Subcutaneous abdominal adipose tissue (tissue), 5 donors: ENCODE measurements at regions not wholly inside any gene's neighbourhood (a gene's known extent, or its start where the extent isn't known, plus 50 kb on each side); places are given as distances from the start of the nearest gene placed in this dataset.
"Not testable (repeated sequence)": the region's sequence is repeated elsewhere in the genome, so short reads cannot be mapped to it uniquely, and the experiment has no call there.

ENCODE experiments used
- H3K27ac ChIP-seq: one replicate; pipeline ENCODE4 v1.7.0; 2013; ENCODE audit warnings: low read depth, mild to moderate bottlenecking, inconsistent platforms, low read length, moderate library complexity
- H3K27me3 ChIP-seq, 5 donors: one replicate each; pipeline ENCODE4 v1.7.0; 2013; ENCODE audit warnings: low read length in 5 of 5, inconsistent platforms in 1 of 5; ENCODE audit not compliant: control insufficient read depth in 5 of 5, insufficient read depth in 4 of 5
- H3K36me3 ChIP-seq, 5 donors: one replicate each; pipeline ENCODE4 v1.7.0; 2013; ENCODE audit warnings: low read length in 5 of 5; ENCODE audit not compliant: control insufficient read depth in 5 of 5, insufficient read depth in 5 of 5
- H3K4me1 ChIP-seq, 5 donors: one replicate each; pipeline ENCODE4 v1.7.0; 2013; ENCODE audit warnings: low read length in 5 of 5, mild to moderate bottlenecking in 3 of 5, moderate library complexity in 1 of 5; ENCODE audit not compliant: control insufficient read depth in 5 of 5, insufficient read depth in 5 of 5
- H3K4me3 ChIP-seq, 5 donors: one replicate each; pipeline ENCODE4 v1.7.0; 2013; ENCODE audit warnings: low read length in 5 of 5, low read depth in 1 of 5
- H3K9ac ChIP-seq, 5 donors: one replicate each; pipeline ENCODE4 v1.7.0; 2013; ENCODE audit warnings: low read length in 5 of 5, mild to moderate bottlenecking in 4 of 5, moderate library complexity in 3 of 5
- H3K9me3 ChIP-seq, 5 donors: one replicate each; pipeline ENCODE4 v1.7.0; 2013; ENCODE audit warnings: low read length in 5 of 5; ENCODE audit not compliant: control insufficient read depth in 5 of 5
- donor health status: healthy.
- donor health status: healthy.
- donor health status: healthy.
- donor health status: healthy.
- donor health status: healthy.

DNA sequence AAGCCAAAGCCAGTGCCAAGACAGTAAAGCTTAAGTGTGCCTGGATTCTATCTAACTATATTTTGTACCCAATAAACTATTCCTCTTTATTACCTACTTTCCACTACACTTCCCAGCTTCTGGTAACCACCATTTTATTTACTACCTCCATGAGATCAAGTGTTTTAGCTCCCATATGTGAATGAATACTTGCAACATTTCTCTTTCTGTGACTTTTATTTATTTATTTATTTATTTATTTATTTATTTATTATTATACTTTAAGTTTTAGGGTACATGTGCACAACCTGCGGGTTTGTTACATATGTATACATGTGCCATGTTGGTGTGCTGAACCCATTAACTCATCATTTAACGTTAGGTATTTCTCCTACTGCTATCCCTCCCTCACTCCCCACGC lies 582.1 kb downstream of the AMY1C start:
- no peak overlapping the region for H3K9ac ChIP-seq
- H3K27me3 ChIP-seq: no peaks in the 10 kb centered on the region
- H3K27ac ChIP-seq: no peak overlapping the region
- H3K4me3 ChIP-seq: no peak overlapping the region
- no peaks in the 10 kb centered on the region for H3K9me3 ChIP-seq
- H3K36me3 ChIP-seq: no peaks in the 10 kb centered on the region
- H3K4me1 ChIP-seq: no peaks in the 10 kb centered on the region

DNA sequence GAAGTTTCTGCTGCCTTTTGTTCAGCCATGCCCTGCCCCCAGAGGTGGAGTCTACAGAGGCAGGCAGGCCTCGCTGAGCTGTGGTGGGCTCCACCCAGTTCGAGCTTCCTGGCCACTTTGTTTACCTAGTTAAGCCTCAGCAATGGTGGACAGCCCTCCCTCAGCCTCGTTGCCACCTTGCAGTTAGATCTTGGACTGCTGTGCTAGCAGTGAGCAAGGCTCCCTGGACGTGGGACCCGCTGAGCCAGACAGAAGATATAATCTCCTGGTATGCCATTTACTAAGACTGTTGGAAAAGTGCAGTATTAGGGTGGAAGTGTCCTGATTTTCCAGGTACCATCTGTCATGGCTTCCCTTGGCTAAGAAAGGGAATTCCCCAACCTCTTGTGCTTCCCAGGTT lies 588.2 kb downstream of the AMY1C start:
- H3K27me3 ChIP-seq, H3K36me3 ChIP-seq, H3K4me3 ChIP-seq, H3K4me1 ChIP-seq, H3K27ac ChIP-seq, H3K9ac ChIP-seq: not testable (repeated sequence)
- H3K9me3 ChIP-seq: peaks cover 0 to 11% (median 0%) of the 10 kb centered on the region in 5 donors

- Histone ChIP-seq H3K27ac (no peak overlapping the region), H3K27me3 (no peaks in the 10 kb centered on the region), H3K4me3 (no peak overlapping the region), H3K9me3 (peaks cover 0 to 11% (median 0%) of the 10 kb centered on the region in 5 donors), H3K4me1 (no peaks in the 10 kb centered on the region), H3K9ac (no peak overlapping the region), H3K36me3 (no peaks in the 10 kb centered on the region)
Observed at GRCh38 chr1:104341944-104342343, 592.2 kb downstream of the AMY1C start.

- H3K4me1 ChIP-seq: no peaks in the 10 kb centered on the region
- no peak overlapping the region for H3K27ac ChIP-seq
- no peak overlapping the region for H3K4me3 ChIP-seq
- H3K9me3 ChIP-seq: no peaks in the 10 kb centered on the region
- no peak overlapping the region for H3K9ac ChIP-seq
- no peaks in the 10 kb centered on the region for H3K36me3 ChIP-seq
- H3K27me3 ChIP-seq: no peaks in the 10 kb centered on the region
Observed at GRCh38 chr1:104348277-104348676, 598.6 kb downstream of the AMY1C start.

- Histone ChIP-seq H3K4me1 (no peaks in the 10 kb centered on the region), H3K9ac (no peak overlapping the region), H3K27ac (no peak overlapping the region), H3K27me3 (no peaks in the 10 kb centered on the region), H3K36me3 (no peaks in the 10 kb centered on the region), H3K4me3 (no peak overlapping the region), H3K9me3 (no peaks in the 10 kb centered on the region)
Observed at GRCh38 chr1:104353580-104353979, 603.9 kb downstream of the AMY1C start.

GRCh38 chr1:104358086-104358485 lies 608.4 kb downstream of the AMY1C start:
- no peaks in the 10 kb centered on the region for H3K4me1 ChIP-seq
- H3K27me3 ChIP-seq: no peaks in the 10 kb centered on the region
- no peaks in the 10 kb centered on the region for H3K36me3 ChIP-seq
- H3K27ac ChIP-seq: no peak overlapping the region
- H3K4me3 ChIP-seq: no peak overlapping the region
- no peak overlapping the region for H3K9ac ChIP-seq
- no peaks in the 10 kb centered on the region for H3K9me3 ChIP-seq

DNA sequence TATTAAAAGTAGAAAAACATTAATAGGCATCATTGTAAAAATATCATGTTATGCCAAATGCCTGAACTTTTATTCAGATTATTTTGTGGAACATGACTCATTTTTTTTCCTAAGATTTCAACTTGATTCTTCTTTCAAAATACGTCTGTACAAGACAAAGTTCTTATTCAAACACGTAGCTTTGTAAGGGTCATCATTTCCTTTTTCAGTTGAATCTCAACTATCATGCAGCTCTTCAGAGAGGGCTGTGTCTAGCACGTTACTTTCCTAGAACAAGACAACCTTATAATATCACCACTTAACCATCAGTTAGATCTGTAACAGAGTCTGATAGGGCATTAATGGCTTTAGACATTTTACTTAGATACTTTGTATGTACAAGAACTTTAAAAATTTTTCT lies 608.9 kb downstream of the AMY1C start:
- Histone ChIP-seq H3K9ac (no peak overlapping the region), H3K27ac (no peak overlapping the region), H3K36me3 (no peaks in the 10 kb centered on the region), H3K4me3 (no peak overlapping the region), H3K9me3 (no peaks in the 10 kb centered on the region), H3K27me3 (no peaks in the 10 kb centered on the region), H3K4me1 (no peaks in the 10 kb centered on the region)

DNA sequence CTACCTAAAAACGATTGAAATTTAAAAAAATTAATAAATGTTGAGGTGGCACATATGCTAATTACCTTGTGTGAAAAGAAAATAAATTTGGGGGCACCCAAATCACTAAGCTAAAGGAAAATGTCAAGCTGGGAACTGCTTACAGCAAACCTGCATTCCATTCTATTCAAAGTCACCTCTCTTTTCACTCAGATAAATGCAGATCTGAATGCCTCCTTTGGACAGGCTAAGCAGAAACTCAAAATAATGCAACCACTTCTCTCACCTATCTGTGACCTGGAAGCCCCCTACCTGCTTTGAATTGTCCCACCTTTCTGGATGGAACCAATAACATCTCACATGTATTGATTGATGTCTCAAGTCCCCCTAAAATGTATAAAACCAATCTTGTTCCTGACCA lies 628.7 kb downstream of the AMY1C start:
- H3K4me1 ChIP-seq: no peaks in the 10 kb centered on the region
- peaks cover 0 to 8% (median 0%) of the 10 kb centered on the region in 5 donors for H3K9me3 ChIP-seq
- no peaks in the 10 kb centered on the region for H3K27me3 ChIP-seq

DNA sequence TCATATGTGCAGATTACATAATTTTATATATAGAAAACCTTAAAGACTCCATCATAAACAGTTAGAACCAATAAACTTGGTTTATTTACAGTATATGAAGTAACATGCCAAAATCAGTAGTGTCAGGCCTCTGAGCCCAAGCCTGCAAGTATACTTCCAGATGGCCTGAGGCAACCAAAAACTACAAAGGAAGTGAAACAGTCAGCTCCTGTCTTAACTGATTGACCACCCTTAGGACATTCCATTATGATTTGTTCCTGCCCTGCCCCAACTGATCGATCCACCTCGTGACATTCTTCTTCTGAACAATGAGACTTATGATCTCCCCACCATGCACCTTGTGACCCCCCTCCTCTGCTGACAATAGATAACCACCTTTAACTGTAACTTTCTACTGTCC lies 630.3 kb downstream of the AMY1C start:
- Histone ChIP-seq H3K36me3 (no peaks in the 10 kb centered on the region), H3K4me1 (no peaks in the 10 kb centered on the region), H3K27me3 (no peaks in the 10 kb centered on the region), H3K9me3 (peaks cover 0 to 11% (median 3%) of the 10 kb centered on the region in 5 donors), H3K4me3 (no peak overlapping the region), H3K27ac (no peak overlapping the region), H3K9ac (no peak overlapping the region)

More for the DNA sequence above, 628.7 kb downstream of the AMY1C start:
- Histone ChIP-seq H3K4me3 (no peak overlapping the region), H3K36me3 (no peaks in the 10 kb centered on the region), H3K27ac (no peak overlapping the region), H3K9ac (no peak overlapping the region)

DNA sequence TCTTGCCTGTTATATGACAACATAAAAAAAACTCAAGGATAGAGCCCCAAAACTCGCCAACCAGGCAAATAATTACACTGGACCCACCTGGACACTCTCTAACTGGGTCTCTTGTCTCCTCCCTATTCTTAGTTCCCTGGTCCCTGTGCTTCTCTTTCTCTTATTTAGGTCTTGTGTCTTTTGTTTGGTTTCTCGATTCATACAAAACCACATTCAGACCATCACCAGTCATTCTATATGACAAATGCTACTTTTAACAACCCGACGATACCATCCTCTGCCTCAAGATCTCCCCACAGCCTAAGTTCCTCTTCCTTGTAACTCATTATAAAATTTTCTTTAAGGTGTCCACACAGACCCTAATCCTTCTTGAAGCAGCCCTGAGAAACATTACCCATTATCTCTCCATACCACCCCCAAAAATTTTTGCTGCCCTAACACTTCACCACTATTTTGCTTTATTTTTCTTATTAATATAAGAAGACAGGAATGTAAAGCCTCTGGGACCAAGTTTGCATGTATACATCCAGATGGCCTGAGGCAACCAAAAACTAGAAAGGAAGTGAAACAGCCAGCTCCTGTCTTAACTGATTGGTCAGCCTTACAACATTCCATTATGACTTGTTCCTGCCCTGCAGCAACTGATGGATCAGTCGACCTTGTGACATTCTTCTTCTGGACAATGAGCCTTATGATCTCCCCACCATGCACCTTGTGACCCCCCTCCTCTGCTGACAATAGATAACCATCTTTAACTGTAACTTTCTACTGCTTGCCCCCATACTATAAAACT lies 638.2 kb downstream of the AMY1C start:
- no peaks in the 10 kb centered on the region for H3K27me3 ChIP-seq
- H3K9ac ChIP-seq: no peak overlapping the region
- H3K9me3 ChIP-seq: peaks cover 0 to 8% (median 5%) of the 10 kb centered on the region in 5 donors
- H3K36me3 ChIP-seq: no peaks in the 10 kb centered on the region
- H3K4me3 ChIP-seq: no peak overlapping the region
- H3K4me1 ChIP-seq: no peaks in the 10 kb centered on the region
- H3K27ac ChIP-seq: no peak overlapping the region
